ENCODE measurements at regions not wholly inside any gene's neighbourhood (a gene's known extent, or its start where the extent isn't known, plus 50 kb on each side); places are given as distances from the start of the nearest gene placed in this dataset.

- no peak for TF ChIP-seq EP300 (IDR thresholded peaks at IDR 0.05)
- TF ChIP-seq, protein P1, sequence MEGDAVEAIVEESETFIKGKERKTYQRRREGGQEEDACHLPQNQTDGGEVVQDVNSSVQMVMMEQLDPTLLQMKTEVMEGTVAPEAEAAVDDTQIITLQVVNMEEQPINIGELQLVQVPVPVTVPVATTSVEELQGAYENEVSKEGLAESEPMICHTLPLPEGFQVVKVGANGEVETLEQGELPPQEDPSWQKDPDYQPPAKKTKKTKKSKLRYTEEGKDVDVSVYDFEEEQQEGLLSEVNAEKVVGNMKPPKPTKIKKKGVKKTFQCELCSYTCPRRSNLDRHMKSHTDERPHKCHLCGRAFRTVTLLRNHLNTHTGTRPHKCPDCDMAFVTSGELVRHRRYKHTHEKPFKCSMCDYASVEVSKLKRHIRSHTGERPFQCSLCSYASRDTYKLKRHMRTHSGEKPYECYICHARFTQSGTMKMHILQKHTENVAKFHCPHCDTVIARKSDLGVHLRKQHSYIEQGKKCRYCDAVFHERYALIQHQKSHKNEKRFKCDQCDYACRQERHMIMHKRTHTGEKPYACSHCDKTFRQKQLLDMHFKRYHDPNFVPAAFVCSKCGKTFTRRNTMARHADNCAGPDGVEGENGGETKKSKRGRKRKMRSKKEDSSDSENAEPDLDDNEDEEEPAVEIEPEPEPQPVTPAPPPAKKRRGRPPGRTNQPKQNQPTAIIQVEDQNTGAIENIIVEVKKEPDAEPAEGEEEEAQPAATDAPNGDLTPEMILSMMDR (IDR thresholded peaks at IDR 0.05) = no peak
These were observed 1373.8 kb upstream of the GOT2 start for GRCh38 chr16:60107871-60108270.

Data from ovary (tissue), 3 donors.